ENCODE measurements at regions not wholly inside any gene's neighbourhood (a gene's known extent, or its start where the extent isn't known, plus 50 kb on each side); places are given as distances from the start of the nearest gene placed in this dataset.

GRCh38 chr16:61413021-61413420 is 623.2 kb downstream of the CDH8 start:
- TF ChIP-seq BCL3 (IDR thresholded peaks at IDR 0.05): no peak
- no peak for TF ChIP-seq EP300 (IDR thresholded peaks at IDR 0.05)
